MG63 (cell line): ENCODE measurements at regions not wholly inside any gene's neighbourhood (a gene's known extent, or its start where the extent isn't known, plus 50 kb on each side); places are given as distances from the start of the nearest gene placed in this dataset.
A peak's percentile ranks its signal among the peaks of the same experiment; 100 is the strongest.

Experiments
- DNase-seq: peaks from one replicate; pipeline ENCODE4 v3.0.0-alpha.2; 2020
- H3K27me3 ChIP-seq: fragments of 250-450 bp; sonication (Bioruptor Pico); 2 replicates; pipeline ENCODE4 v1.5.1; 2020; ENCODE audit warnings: mild to moderate bottlenecking, moderate library complexity
- H3K36me3 ChIP-seq: fragments of 250-450 bp; sonication (Bioruptor Pico); 2 replicates; pipeline ENCODE4 v1.5.1; 2020; ENCODE audit warnings: mild to moderate bottlenecking, moderate library complexity
- H3K4me3 ChIP-seq: fragments of 250-450 bp; sonication (Bioruptor Pico); 2 replicates; pipeline ENCODE4 v1.5.1; 2020; ENCODE audit warnings: mild to moderate bottlenecking, moderate library complexity
- H3K9me3 ChIP-seq: fragments of 250-450 bp; sonication (Bioruptor Pico); 2 replicates; pipeline ENCODE4 v1.5.1; 2020; ENCODE audit warnings: mild to moderate bottlenecking, moderate library complexity

- no peaks in the 10 kb centered on the region for H3K36me3 ChIP-seq
- H3K27me3 ChIP-seq = peaks cover 2% of the 10 kb centered on the region; the same call in 1 of the 2 replicates
- H3K9me3 ChIP-seq = peaks cover 5% of the 10 kb centered on the region; the same call in 1 of the 2 replicates
- DNase-seq = no peak
- H3K4me3 ChIP-seq = no peak overlapping the region
Measured at GRCh38 chr5:126208691-126209090, 214.5 kb upstream of the GRAMD2B start.

DNA sequence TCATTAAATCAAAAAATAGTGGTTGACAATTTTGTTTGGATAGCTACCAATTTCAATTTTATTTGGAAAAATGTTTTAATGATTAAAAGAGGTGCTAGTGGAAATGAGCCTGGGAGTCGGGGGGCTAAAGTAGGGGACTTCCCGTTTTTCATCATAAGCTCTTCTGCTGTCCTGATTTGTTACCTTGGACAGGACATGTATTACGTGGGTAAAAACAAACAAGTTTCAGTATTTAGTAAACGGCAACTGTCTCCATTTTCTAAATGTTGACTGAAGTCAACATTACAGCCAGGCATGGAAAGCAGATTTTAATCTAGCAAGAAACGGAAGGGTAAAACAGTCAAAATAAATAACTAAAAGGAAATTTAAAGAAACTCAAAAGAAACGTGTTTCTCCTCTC is 212.3 kb upstream of the GRAMD2B start:
- H3K36me3 ChIP-seq = no peaks in the 10 kb centered on the region
- H3K27me3 ChIP-seq = peaks cover 2% of the 10 kb centered on the region; the same call in 1 of the 2 replicates
- no peak overlapping the region for H3K4me3 ChIP-seq
- peaks cover 5% of the 10 kb centered on the region; the same call in 1 of the 2 replicates for H3K9me3 ChIP-seq
- DNase-seq = no peak

GRCh38 chr5:126219616-126220015 is 203.6 kb upstream of the GRAMD2B start:
- Histone ChIP-seq H3K4me3 (no peak overlapping the region), H3K9me3 (peaks cover 10% of the 10 kb centered on the region), H3K36me3 (no peaks in the 10 kb centered on the region), H3K27me3 (peaks cover 3% of the 10 kb centered on the region)
- DNase-seq = no peak

GRCh38 chr5:126220725-126221124 is 202.5 kb upstream of the GRAMD2B start:
- Histone ChIP-seq H3K9me3 (peaks cover 10% of the 10 kb centered on the region), H3K27me3 (peaks cover 3% of the 10 kb centered on the region), H3K36me3 (no peaks in the 10 kb centered on the region), H3K4me3 (no peak overlapping the region)
- DNase-seq = no peak

- Histone ChIP-seq H3K36me3 (no peaks in the 10 kb centered on the region), H3K27me3 (0 out of 2 replicates have a peak, but pooled peaks cover 4% of the 10 kb centered on the region), H3K9me3 (peaks cover 4% of the 10 kb centered on the region; the same call in 1 of the 2 replicates), H3K4me3 (no peak overlapping the region)
- DNase-seq = no peak
Measured at GRCh38 chr5:126228934-126229333, 194.3 kb upstream of the GRAMD2B start.

DNA sequence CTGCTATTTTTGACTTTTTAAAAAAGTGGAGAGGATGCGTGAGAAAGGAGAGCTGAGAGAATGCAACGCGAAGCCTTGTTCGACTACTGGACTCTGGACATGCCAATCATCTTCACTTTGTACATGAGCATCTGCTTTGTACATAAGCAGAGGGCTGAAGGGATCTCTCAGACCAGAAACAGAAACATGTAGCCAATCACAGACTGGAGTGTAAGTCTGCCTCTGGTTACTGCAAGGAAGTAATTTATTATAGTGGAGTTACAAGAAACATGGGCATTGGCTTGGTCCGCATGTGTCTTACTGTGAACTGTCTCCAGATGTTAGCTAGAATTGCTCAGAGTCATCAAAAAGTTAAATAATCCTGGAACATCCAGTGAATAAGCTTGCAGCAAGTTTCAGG is 190.0 kb upstream of the GRAMD2B start:
- DNase-seq = no peak
- H3K4me3 ChIP-seq = no peak overlapping the region
- H3K36me3 ChIP-seq = no peaks in the 10 kb centered on the region
- H3K27me3 ChIP-seq = 0 out of 2 replicates have a peak, but pooled peaks cover 4% of the 10 kb centered on the region
- H3K9me3 ChIP-seq = peaks cover 4% of the 10 kb centered on the region; the same call in 1 of the 2 replicates

DNA sequence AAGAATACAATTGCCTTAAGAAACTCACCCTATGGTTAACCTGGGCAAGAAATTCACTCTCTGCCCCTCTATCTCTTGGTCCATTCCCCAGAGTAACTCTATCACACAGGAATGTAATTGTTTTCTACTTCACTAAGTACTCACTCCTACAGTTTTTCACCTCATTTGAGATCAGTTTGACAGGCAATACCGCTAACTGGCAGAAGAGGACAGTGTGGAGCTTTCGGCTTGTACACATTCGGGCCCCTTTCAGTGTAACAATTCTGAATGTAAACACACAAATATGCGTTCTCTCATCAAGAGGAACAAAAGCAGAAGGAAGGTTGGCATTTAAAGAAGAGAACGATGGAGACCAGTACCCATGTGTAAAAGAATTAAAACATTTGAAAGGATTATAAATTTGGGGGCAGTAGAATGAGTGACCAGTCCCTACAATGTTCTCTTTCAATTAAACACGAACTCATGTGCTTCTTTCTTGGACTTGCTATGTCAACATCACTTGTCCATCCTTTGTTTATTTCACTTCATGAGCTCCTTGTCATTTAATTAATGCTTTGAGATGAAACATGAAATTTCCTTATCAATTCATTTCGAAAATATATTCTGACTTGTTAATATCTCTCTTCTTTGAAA is 188.5 kb upstream of the GRAMD2B start:
- 0 out of 2 replicates have a peak, but pooled peaks cover 4% of the 10 kb centered on the region for H3K27me3 ChIP-seq

DNA sequence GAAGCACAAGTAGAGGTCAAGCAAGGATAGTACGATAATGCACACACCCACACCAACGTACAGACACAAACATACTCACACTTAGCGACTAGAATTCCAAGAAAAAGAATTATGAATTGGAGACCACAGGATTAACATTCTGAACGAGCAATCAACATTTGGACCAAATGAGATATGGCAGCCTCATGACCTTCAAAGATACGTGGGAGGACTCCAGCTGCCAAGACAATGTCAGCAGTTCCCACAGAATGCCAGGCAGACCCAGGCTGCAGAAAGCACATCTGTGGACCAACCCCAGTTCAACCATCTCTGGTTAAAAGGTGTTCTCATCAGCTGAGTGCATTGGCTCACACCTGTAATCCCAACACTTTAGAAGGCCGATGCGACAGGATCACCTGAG is 187.6 kb upstream of the GRAMD2B start:
- DNase-seq = no peak

More for the DNA sequence above, 188.5 kb upstream of the GRAMD2B start:
- Histone ChIP-seq H3K36me3 (no peaks in the 10 kb centered on the region), H3K4me3 (no peak overlapping the region), H3K9me3 (peaks cover 2% of the 10 kb centered on the region; the same call in 1 of the 2 replicates)
- peak; percentile 17 for DNase-seq

DNA sequence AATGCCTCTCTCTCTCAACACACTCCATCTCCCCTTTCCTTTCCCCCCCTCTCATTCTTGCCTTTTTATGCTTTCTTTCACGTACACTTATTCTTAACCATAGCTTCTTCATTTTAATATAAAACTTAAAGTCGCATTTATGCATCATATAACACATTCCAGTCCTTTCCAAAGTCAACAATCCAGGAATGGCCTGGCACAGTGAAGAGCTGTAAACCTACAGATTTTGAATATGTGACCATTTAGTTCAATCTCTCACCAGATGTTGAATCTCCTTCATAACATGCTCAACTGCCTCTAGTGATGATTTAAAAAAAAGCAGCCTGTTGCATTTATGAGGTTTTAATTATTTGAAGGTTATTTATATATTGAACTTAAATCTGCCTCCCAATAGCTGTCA is 186.2 kb upstream of the GRAMD2B start:
- no peak for DNase-seq
- Histone ChIP-seq H3K9me3 (peaks cover 2% of the 10 kb centered on the region; the same call in 1 of the 2 replicates), H3K36me3 (no peaks in the 10 kb centered on the region), H3K4me3 (no peak overlapping the region), H3K27me3 (peaks cover 8% of the 10 kb centered on the region; the same call in 1 of the 2 replicates)

More for the DNA sequence above, 187.6 kb upstream of the GRAMD2B start:
- Histone ChIP-seq H3K36me3 (no peaks in the 10 kb centered on the region), H3K4me3 (no peak overlapping the region), H3K9me3 (peaks cover 2% of the 10 kb centered on the region; the same call in 1 of the 2 replicates), H3K27me3 (0 out of 2 replicates have a peak, but pooled peaks cover 4% of the 10 kb centered on the region)

GRCh38 chr5:126248611-126249010 is 174.6 kb upstream of the GRAMD2B start:
- DNase-seq = no peak
- Histone ChIP-seq H3K9me3 (no peaks in the 10 kb centered on the region), H3K4me3 (no peak overlapping the region), H3K36me3 (no peaks in the 10 kb centered on the region), H3K27me3 (peaks cover 6% of the 10 kb centered on the region)

GRCh38 chr5:126251024-126251423 is 172.2 kb upstream of the GRAMD2B start:
- Histone ChIP-seq H3K9me3 (no peaks in the 10 kb centered on the region), H3K36me3 (no peaks in the 10 kb centered on the region), H3K4me3 (no peak overlapping the region), H3K27me3 (no peaks in the 10 kb centered on the region)
- DNase-seq = no peak

- Histone ChIP-seq H3K36me3 (no peaks in the 10 kb centered on the region), H3K27me3 (no peaks in the 10 kb centered on the region), H3K4me3 (no peak overlapping the region), H3K9me3 (peaks cover 2% of the 10 kb centered on the region; the same call in 1 of the 2 replicates)
- DNase-seq = no peak
Measured at GRCh38 chr5:126253406-126253805, 169.8 kb upstream of the GRAMD2B start.

DNA sequence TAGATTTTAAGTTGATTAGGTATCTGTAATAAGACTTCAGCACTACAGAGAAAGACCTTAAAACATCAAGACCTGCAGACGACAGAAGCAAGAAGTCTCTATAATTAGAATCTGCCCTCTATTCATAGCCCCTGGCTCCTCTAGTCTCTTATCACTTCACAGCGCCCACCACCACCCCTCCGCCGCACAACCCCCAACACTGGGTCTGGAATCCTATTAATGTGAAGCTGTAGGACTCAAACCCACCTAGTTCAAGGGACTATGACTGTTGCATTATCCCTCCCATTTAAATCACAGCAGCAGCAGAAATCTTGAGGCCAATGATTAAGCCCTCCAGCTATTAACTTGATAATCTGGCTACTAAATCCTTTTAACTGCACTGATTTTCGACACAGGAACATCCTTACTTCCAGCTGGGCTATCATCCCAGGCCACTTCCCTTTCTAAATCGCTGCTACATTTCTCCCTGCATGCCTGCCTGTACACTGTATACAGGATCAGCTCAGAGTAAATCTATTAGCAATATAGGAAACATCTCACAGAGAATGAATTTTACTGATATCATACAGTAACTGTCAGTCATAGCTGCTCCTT is 159.5 kb upstream of the GRAMD2B start:
- Histone ChIP-seq H3K36me3 (no peaks in the 10 kb centered on the region), H3K27me3 (peaks cover 6% of the 10 kb centered on the region), H3K9me3 (peaks cover 10% of the 10 kb centered on the region), H3K4me3 (no peak overlapping the region)
- no peak for DNase-seq

DNA sequence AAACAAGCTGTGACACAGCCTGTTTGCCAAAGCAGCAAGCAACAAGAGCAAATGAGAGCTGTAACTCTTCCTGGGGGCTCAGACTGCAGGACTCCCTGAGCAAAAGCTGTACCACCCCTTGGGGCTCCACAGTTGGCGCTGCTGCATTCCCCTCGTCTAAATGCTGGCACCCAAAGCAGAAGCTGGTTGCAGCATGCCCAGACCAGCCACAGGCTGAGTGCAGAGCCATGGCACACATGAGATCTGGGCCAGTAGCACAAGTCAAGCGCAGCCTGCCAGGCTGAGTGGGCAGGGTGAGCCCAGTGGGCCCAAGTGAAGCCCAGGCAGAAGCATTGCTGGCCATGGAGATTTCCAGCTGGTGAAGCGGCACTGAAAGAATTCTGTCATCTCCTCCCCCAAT is 157.3 kb upstream of the GRAMD2B start:
- no peak for DNase-seq
- H3K36me3 ChIP-seq = no peaks in the 10 kb centered on the region
- no peak overlapping the region for H3K4me3 ChIP-seq
- peaks cover under 1% of the 10 kb centered on the region; the same call in 1 of the 2 replicates for H3K9me3 ChIP-seq
- H3K27me3 ChIP-seq = peaks cover 6% of the 10 kb centered on the region

DNA sequence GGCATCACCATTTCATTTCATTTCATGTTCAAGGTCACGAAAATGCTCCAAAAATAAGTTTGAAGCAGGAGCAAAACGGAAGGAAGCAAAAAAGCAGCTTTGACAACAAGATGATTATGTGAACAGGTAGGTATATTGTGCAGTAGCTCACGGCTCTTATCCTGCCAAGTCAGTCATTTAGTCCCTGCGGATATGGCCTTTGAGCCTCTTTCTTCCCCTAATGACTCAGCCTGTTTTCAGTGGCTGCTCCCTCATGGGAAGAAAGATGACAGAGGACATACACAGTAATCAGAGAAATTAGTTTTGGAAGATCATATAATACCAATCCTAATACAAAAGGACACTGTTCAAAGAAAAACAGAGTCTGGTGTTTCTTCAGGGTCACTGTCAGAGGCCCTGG is 155.8 kb upstream of the GRAMD2B start:
- no peak overlapping the region for H3K4me3 ChIP-seq
- DNase-seq = no peak
- H3K36me3 ChIP-seq = no peaks in the 10 kb centered on the region
- H3K27me3 ChIP-seq = peaks cover 3% of the 10 kb centered on the region; the same call in 1 of the 2 replicates
- H3K9me3 ChIP-seq = no peaks in the 10 kb centered on the region

DNA sequence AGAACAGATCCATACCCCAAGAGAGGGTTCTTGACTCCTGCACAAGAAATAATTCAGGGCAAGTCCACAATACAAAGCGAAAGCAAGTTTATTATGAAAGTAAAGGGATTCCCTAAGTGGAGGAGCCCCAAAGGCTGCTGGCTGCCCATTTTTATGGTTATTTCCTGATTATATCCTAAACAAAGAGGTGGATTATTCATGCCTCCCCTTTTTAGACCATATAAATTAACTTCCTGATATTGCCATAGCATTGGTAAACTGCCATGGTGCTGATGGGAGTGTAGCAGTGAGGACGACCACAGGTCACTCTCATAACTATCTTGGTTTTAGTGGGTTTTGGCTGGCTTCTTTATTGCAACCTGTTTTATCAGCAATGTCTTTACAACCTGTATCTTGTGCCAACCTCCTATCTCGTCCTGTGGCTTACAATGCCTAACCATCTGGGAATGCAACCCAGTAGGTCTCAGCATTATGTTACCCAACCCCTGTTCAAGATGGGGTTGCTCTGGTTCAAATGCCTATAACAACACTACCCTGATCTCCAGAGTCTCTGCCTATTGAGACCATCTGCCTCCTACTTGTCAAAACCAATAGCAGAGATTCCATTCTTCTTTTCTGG is 154.4 kb upstream of the GRAMD2B start:
- no peaks in the 10 kb centered on the region for H3K36me3 ChIP-seq
- DNase-seq = no peak
- H3K27me3 ChIP-seq = no peaks in the 10 kb centered on the region; the same call in 1 of the 2 replicates
- H3K4me3 ChIP-seq = no peak overlapping the region
- no peaks in the 10 kb centered on the region for H3K9me3 ChIP-seq

GRCh38 chr5:126269511-126269910 is 153.7 kb upstream of the GRAMD2B start:
- H3K4me3 ChIP-seq = no peak overlapping the region
- no peak for DNase-seq
- H3K9me3 ChIP-seq = no peaks in the 10 kb centered on the region
- H3K27me3 ChIP-seq = peaks cover under 1% of the 10 kb centered on the region; the same call in 1 of the 2 replicates
- H3K36me3 ChIP-seq = no peaks in the 10 kb centered on the region
